ENCODE measurements at regions not wholly inside any gene's neighbourhood (a gene's known extent, or its start where the extent isn't known, plus 50 kb on each side); places are given as distances from the start of the nearest gene placed in this dataset.
"Not testable (repeated sequence)": the region's sequence is repeated elsewhere in the genome, so short reads cannot be mapped to it uniquely, and the experiment has no call there.

DNA sequence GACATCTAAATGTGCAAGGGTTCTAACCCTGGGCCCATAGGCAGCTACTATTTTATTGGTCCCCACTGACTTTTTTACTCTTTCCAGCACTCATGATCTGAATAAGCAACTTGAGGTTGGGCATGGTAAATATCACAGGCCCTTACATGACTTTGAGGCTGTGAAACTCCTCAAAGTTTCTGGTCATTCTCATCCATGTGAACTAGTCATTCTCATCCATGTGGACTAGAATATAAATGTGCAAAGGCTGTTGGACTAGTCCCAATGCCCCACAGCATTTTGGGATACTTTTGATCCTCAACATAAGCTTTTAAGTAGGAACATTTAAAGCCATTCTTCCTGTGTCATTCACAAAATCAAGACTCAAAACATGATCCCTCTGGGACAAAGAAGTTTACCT is 290.7 kb upstream of the PPARGC1A start:
- Histone ChIP-seq H3K27ac (no peak overlapping the region), H3K4me3 (no peak overlapping the region)
- no peak for DNase-seq (ENCODE audit: low spot score)
- TF ChIP-seq, protein P1, sequence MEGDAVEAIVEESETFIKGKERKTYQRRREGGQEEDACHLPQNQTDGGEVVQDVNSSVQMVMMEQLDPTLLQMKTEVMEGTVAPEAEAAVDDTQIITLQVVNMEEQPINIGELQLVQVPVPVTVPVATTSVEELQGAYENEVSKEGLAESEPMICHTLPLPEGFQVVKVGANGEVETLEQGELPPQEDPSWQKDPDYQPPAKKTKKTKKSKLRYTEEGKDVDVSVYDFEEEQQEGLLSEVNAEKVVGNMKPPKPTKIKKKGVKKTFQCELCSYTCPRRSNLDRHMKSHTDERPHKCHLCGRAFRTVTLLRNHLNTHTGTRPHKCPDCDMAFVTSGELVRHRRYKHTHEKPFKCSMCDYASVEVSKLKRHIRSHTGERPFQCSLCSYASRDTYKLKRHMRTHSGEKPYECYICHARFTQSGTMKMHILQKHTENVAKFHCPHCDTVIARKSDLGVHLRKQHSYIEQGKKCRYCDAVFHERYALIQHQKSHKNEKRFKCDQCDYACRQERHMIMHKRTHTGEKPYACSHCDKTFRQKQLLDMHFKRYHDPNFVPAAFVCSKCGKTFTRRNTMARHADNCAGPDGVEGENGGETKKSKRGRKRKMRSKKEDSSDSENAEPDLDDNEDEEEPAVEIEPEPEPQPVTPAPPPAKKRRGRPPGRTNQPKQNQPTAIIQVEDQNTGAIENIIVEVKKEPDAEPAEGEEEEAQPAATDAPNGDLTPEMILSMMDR (IDR thresholded peaks at IDR 0.05) = no peak

DNA sequence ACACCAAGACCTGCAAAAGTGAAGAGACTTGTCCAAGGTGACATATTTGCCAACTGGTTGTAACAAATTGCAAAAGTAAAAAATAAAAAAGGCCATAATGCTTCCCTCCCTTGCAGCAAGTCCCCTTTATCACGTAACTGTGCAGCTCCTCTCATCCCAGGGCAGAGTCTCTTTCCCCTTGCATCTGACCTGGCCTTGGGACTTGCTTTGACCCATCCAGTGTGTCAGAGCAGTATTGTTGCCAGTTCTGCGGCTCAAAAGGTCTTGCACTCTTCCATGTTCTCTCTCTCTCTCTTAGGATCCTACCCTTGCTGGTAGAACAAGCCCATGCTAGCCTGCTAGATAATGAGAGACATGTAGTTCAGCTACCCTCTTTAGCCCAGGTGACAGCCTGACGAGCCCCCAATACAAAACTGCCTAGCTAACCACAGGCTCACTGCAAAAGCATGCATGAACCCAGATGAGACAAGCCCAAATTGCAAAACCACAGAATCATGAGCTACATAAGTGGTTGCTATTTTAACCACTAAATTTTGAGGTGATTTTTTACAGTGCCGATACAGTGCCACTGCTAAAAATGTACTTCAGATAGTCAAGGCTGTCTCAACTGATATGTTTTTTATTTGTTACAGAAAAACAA is 289.5 kb upstream of the PPARGC1A start:
- no peak for DNase-seq (ENCODE audit: low spot score)
- Histone ChIP-seq H3K4me3 (no peak overlapping the region), H3K27ac (no peak overlapping the region)
- TF ChIP-seq, protein P1 (IDR thresholded peaks at IDR 0.05) = no peak

DNA sequence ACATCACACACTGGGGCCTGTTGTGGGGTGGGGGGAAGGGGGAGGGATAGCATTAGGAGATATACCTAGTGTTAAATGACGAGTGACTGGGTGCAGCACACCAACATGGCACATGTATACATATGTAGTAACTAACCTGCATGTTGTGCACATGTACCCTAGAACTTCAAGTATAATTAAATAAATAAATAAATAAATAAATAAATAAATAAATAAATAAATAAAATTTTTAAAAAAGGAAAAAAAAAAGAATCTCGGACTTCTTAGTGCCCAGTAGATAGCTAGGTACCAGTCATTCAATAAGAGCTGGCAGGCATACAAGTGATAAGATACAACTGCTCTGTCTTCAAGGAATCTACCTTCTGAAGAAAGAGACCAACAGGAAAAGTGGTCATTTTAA is 287.6 kb upstream of the PPARGC1A start:
- H3K27ac ChIP-seq; H3K4me3 ChIP-seq; DNase-seq (ENCODE audit: low spot score): not testable (repeated sequence)

DNA sequence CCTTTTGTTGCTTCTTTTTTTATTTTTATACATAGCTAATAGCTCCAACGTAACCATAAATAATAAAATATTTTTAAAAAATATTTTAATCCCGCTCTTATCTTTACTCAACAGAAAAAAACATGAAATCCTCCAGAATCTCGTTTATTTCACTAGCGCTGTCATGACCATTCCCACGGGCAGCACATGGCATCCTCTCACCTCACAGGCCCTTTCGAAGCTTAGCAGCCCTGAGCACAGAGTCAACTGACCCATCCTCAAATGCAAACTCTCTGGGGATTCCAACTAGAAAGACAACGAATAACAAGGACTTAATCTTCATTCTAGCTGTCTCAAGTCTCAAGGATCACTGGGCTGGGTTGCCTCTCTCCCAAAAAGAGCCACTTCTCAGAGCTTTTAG is 285.9 kb upstream of the PPARGC1A start:
- no peak for DNase-seq (ENCODE audit: low spot score)
- no peak overlapping the region for H3K4me3 ChIP-seq
- TF ChIP-seq, protein P1 (IDR thresholded peaks at IDR 0.05) = no peak
- no peak overlapping the region for H3K27ac ChIP-seq

DNA sequence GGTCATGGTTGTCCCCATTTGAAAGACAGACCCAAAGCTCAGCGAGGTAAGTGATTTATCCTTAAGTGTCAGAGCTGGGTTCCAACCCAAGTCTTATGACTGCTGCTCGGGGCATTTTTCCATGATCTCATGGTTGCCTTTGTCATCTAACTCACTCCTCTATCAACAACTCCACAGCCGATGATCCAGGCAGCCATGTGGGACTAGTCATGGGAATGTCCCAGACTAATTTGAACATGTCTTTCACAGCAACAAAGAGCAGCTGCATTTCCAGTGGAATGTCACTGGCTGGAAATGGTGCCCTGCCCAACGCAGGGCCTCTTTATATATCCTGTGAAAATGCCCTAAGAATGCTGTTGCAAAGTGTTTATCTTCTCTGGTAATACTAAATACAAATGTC is 284.8 kb upstream of the PPARGC1A start:
- DNase-seq (ENCODE audit: low spot score) = no peak
- TF ChIP-seq, protein P1 (IDR thresholded peaks at IDR 0.05) = no peak
- H3K27ac ChIP-seq = no peak overlapping the region

DNA sequence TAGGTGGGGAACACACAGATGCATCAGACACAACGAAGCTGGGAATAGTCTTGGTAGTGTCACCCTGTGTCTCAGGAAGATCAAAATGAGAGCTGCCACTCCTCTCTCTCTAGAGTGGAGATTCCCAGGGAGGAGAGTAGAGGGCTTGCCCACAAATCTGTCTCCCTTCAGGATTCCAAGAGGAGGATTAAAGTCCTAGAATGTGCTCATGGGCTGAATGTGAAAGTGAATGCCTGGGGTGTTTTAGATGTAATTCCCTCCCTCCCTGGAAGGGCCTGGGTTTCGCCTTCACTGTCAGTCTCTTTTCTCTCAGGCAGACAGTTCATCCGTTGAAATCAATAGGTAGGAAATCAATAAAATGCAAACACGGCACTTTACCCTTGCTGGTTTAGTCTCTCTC is 282.6 kb upstream of the PPARGC1A start:
- Histone ChIP-seq H3K4me3 (no peak overlapping the region), H3K27ac (no peak overlapping the region)
- no peak for DNase-seq (ENCODE audit: low spot score)
- TF ChIP-seq, protein P1 (IDR thresholded peaks at IDR 0.05) = no peak

More for the DNA sequence above, 284.8 kb upstream of the PPARGC1A start:
- H3K4me3 ChIP-seq = no peak overlapping the region

DNA sequence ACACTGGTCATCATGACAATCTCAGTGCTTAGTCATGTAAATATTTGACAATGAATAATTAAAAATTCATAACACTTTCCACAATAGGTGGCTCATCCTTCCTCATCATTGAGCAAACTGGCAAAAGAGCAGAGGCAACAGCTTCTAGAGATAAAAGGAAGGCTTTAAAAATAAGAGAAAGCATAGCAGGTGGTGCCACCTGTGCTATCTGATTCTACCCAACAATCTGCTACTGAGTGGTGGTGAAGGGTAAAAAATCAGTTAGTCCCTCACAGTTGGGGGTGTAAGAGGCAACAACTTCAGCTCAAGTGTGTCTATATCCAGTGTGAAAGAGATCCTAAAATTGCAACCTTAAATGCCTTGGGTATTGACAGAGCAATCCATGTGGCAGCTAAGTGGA is 280.1 kb upstream of the PPARGC1A start:
- no peak for DNase-seq (ENCODE audit: low spot score)
- Histone ChIP-seq H3K4me3 (no peak overlapping the region), H3K27ac (no peak overlapping the region)
- TF ChIP-seq, protein P1 (IDR thresholded peaks at IDR 0.05) = no peak
